AG09319 (cell line): ENCODE measurements at regions not wholly inside any gene's neighbourhood (a gene's known extent, or its start where the extent isn't known, plus 50 kb on each side); places are given as distances from the start of the nearest gene placed in this dataset.

ENCODE experiments used
- DNase-seq: peaks from one replicate; pipeline ENCODE4 v3.0.0-alpha.2; 2010; ENCODE audit warnings: low read depth; ENCODE audit errors: extremely low read depth
- CTCF ChIP-seq: IDR thresholded peaks from 2 replicates; pipeline ENCODE4 v1.5.1; 2011; ENCODE audit warnings: low read depth, mild to moderate bottlenecking, inconsistent platforms, low read length, moderate library complexity

GRCh38 chr13:107901230-107901629 is 314.1 kb downstream of the LIG4 start:
- DNase-seq, result no peak
- TF ChIP-seq CTCF, result no peak

DNA sequence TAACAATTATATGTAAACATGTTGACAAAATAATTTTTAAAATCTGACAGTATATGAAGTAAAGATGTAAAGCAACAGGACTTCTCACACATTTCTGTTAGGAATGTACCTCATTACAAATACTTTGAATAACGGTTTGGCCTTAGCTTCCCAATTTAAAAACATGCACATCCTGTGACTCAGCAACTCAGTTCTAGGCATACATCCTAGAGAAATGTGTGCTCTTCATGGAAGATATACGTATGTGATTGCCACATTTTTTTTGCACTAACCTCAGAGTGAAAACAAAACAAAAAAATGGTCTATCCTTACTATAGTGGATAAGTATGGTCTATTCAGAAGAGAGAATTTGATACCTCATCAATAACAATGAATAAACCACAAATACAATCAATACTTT is 314.6 kb downstream of the LIG4 start:
- no peak for TF ChIP-seq CTCF
- no peak for DNase-seq

DNA sequence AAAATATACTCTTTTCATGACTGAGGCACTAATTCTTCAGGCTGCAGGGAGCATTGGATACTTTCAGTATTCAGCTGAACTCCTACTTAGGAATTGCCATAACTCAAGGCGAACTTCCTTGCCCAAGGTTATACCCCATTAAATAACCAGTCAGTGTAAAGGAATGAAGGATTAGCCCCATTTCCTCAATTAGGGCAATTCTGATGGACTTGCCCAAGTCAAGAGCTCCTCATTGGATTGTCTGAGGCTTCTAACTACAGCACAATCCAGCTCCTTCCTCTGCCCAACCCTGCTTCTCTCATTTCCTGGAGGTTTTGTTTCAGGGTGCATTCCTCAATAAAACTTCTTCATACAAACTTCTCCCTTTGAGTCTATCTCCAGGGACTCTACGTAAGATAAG is 329.2 kb downstream of the LIG4 start:
- DNase-seq, result no peak
- TF ChIP-seq CTCF, result no peak

DNA sequence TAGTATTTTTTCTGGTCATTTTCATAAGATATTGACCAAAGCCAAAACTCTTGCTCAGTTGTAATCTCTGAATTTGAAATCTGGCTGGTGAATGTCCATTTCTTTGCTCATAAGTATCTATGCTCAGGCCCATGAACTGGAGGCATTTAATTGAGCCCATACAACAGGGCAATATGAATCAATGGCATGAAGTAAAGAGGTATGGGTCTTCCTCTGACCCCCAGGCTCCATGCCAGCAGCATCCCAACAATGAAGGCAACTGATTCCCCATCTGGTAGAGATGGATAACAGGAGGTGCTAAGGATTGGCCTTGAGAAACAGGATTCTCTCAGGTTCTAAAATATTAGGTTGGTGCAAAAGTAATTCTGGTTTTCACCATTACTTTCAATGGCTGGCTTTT is 330.8 kb downstream of the LIG4 start:
- TF ChIP-seq CTCF, result no peak
- DNase-seq, result no peak

DNA sequence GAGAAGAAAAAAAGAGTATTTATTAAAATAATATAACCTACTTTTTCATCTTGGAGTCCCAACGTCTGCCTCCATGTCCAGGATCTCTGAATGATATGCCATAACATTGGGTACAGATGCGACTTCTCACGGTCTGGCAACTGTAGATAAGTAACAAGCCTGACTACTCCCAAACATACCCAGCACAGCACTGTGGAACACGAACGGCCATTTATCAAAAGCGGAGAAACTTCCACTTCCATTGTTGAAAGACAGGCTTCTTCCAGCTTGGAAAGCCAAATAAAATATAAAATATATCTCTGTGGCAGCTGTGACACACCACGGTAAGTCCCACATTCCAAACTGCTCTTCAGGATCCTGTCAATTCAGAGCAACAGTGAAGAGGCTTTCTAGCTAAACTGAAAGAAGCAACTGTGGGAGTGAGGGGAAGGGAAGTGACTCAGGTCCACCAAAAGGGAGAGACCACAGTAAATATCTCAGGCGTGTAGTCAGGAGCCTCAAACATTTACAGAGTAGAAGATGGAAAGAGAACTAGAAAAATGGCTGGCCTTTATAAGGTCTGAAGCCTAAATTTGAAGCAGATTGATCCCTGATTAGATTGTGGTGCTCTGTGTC is 331.7 kb downstream of the LIG4 start:
- no peak for TF ChIP-seq CTCF

GRCh38 chr13:107882708-107883560 is 332.4 kb downstream of the LIG4 start:
- no peak for TF ChIP-seq CTCF
- DNase-seq, result no peak

More for the DNA sequence above, 331.7 kb downstream of the LIG4 start:
- no peak for DNase-seq

GRCh38 chr13:107881362-107881761 is 334.0 kb downstream of the LIG4 start:
- no peak for DNase-seq
- no peak for TF ChIP-seq CTCF
